ENCODE measurements at regions not wholly inside any gene's neighbourhood (a gene's known extent, or its start where the extent isn't known, plus 50 kb on each side); places are given as distances from the start of the nearest gene placed in this dataset.
A peak's percentile ranks its signal among the peaks of the same experiment; 100 is the strongest.
"Not testable (repeated sequence)": the region's sequence is repeated elsewhere in the genome, so short reads cannot be mapped to it uniquely, and the experiment has no call there.

GRCh38 chr13:48826039-48826438 is 149.7 kb upstream of the FNDC3A start:
- H3K27me3 Mint-ChIP-seq (ENCODE audit: unreplicated experiment): peaks cover 3% of the 10 kb centered on the region
- DNase-seq (ENCODE audit: low spot score): no peak
- H3K36me3 Mint-ChIP-seq (ENCODE audit: low read depth, unreplicated experiment): peaks cover 8% of the 10 kb centered on the region
- H3K4me1 Mint-ChIP-seq (ENCODE audit: unreplicated experiment): no peaks in the 10 kb centered on the region
- no peak overlapping the region for H3K27ac Mint-ChIP-seq (ENCODE audit: unreplicated experiment)
- H3K9me3 Mint-ChIP-seq (ENCODE audit: unreplicated experiment): peaks cover 4% of the 10 kb centered on the region
- no peak overlapping the region for H3K4me3 Mint-ChIP-seq (ENCODE audit: unreplicated experiment)
- no peak for TF ChIP-seq CTCF (IDR thresholded peaks at IDR 0.05; ENCODE audit: unreplicated experiment)

GRCh38 chr13:48826922-48827454 is 148.7 kb upstream of the FNDC3A start:
- H3K27me3 Mint-ChIP-seq (ENCODE audit: unreplicated experiment); H3K36me3 Mint-ChIP-seq (ENCODE audit: low read depth, unreplicated experiment); H3K27ac Mint-ChIP-seq (ENCODE audit: unreplicated experiment); H3K4me1 Mint-ChIP-seq (ENCODE audit: unreplicated experiment); DNase-seq (ENCODE audit: low spot score); H3K9me3 Mint-ChIP-seq (ENCODE audit: unreplicated experiment): not testable (repeated sequence)
- H3K4me3 Mint-ChIP-seq (ENCODE audit: unreplicated experiment): peak overlapping the region; percentile 14

GRCh38 chr13:48827709-48828108 is 148.0 kb upstream of the FNDC3A start:
- H3K4me1 Mint-ChIP-seq (ENCODE audit: unreplicated experiment): no peaks in the 10 kb centered on the region
- H3K27ac Mint-ChIP-seq (ENCODE audit: unreplicated experiment): no peak overlapping the region
- peaks cover 4% of the 10 kb centered on the region for H3K9me3 Mint-ChIP-seq (ENCODE audit: unreplicated experiment)
- H3K4me3 Mint-ChIP-seq (ENCODE audit: unreplicated experiment): no peak overlapping the region
- H3K27me3 Mint-ChIP-seq (ENCODE audit: unreplicated experiment): peaks cover 3% of the 10 kb centered on the region
- DNase-seq (ENCODE audit: low spot score): no peak
- peaks cover 8% of the 10 kb centered on the region for H3K36me3 Mint-ChIP-seq (ENCODE audit: low read depth, unreplicated experiment)
- no peak for TF ChIP-seq CTCF (IDR thresholded peaks at IDR 0.05; ENCODE audit: unreplicated experiment)

- no peak overlapping the region for H3K4me3 Mint-ChIP-seq (ENCODE audit: unreplicated experiment)
- no peak for TF ChIP-seq CTCF (IDR thresholded peaks at IDR 0.05; ENCODE audit: unreplicated experiment)
- H3K27ac Mint-ChIP-seq (ENCODE audit: unreplicated experiment): no peak overlapping the region
- DNase-seq (ENCODE audit: low spot score): no peak
- no peaks in the 10 kb centered on the region for H3K4me1 Mint-ChIP-seq (ENCODE audit: unreplicated experiment)
- peaks cover 4% of the 10 kb centered on the region for H3K9me3 Mint-ChIP-seq (ENCODE audit: unreplicated experiment)
- H3K36me3 Mint-ChIP-seq (ENCODE audit: low read depth, unreplicated experiment): peaks cover 8% of the 10 kb centered on the region
- H3K27me3 Mint-ChIP-seq (ENCODE audit: unreplicated experiment): peaks cover 1% of the 10 kb centered on the region
Measured at GRCh38 chr13:48828962-48829411, 146.7 kb upstream of the FNDC3A start.

- H3K27ac Mint-ChIP-seq (ENCODE audit: unreplicated experiment): no peak overlapping the region
- no peak overlapping the region for H3K4me3 Mint-ChIP-seq (ENCODE audit: unreplicated experiment)
- peaks cover 8% of the 10 kb centered on the region for H3K36me3 Mint-ChIP-seq (ENCODE audit: low read depth, unreplicated experiment)
- peaks cover 1% of the 10 kb centered on the region for H3K27me3 Mint-ChIP-seq (ENCODE audit: unreplicated experiment)
- DNase-seq (ENCODE audit: low spot score): no peak
- H3K9me3 Mint-ChIP-seq (ENCODE audit: unreplicated experiment): peaks cover 4% of the 10 kb centered on the region
- no peak for TF ChIP-seq CTCF (IDR thresholded peaks at IDR 0.05; ENCODE audit: unreplicated experiment)
- no peaks in the 10 kb centered on the region for H3K4me1 Mint-ChIP-seq (ENCODE audit: unreplicated experiment)
Measured at GRCh38 chr13:48829536-48829935, 146.2 kb upstream of the FNDC3A start.

Measured in endothelial cell (in vitro differentiated cells).